ENCODE measurements at regions not wholly inside any gene's neighbourhood (a gene's known extent, or its start where the extent isn't known, plus 50 kb on each side); places are given as distances from the start of the nearest gene placed in this dataset.

- no peak for TF ChIP-seq MYC (IDR thresholded peaks at IDR 0.05; ENCODE audit: low read depth, low read length)
- TF ChIP-seq CTCF (IDR thresholded peaks at IDR 0.05; ENCODE audit: low read depth, low read length): no peak
Measured at GRCh38 chr16:63749276-63749675, 1372.6 kb downstream of the CDH11 start.
